IMR-90 (cell line): ENCODE measurements at regions not wholly inside any gene's neighbourhood (a gene's known extent, or its start where the extent isn't known, plus 50 kb on each side); places are given as distances from the start of the nearest gene placed in this dataset.

Source experiments
- ATAC-seq: fragments of 200-7000 bp; cut with Tn5 transposase; 2 replicates; pipeline ENCODE4 v1.9.1; 2020; ENCODE audit warnings: low read depth, mild to moderate bottlenecking, moderate library complexity
- BruUV-seq: library from RNA; stranded (reverse); fragments of 400-500 nt; replicated peaks from 2 replicates; lab custom pipeline; 2021; lab: Mats Ljungman, UMichigan
- CTCF ChIA-PET: fragments of 300-600 bp; formaldehyde crosslinking; extraction: SDS; loops from one replicate; lab custom pipeline; 2021; ENCODE audit warnings: antibody characterized with exemption; lab: Yijun Ruan, JAX
- POLR2A ChIA-PET: fragments of 300-600 bp; sonication (Branson Sonifier 250); formaldehyde crosslinking; loops from one replicate; lab custom pipeline; 2022; ENCODE audit warnings: antibody characterized with exemption; ENCODE audit not compliant: unreplicated experiment; lab: Charles Lee
- DNase-seq: peaks from one replicate; pipeline ENCODE4 v3.0.0; 2013
- H2AFZ ChIP-seq: replicated peaks from 2 replicates; pipeline ENCODE3; 2013; ENCODE audit warnings: low read length, mild to moderate bottlenecking; ENCODE audit not compliant: poor library complexity
- H2AK5ac ChIP-seq: 2 replicates; pipeline ENCODE4 v1.6.1; 2013; ENCODE audit warnings: low read depth, low read length, inconsistent platforms
- H2AK9ac ChIP-seq: replicated peaks from 2 replicates; pipeline ENCODE3; 2013; ENCODE audit warnings: mild to moderate bottlenecking, low read depth, low read length, moderate library complexity; ENCODE audit not compliant: poor library complexity
- H2BK120ac ChIP-seq: 2 replicates; pipeline ENCODE4 v1.6.1; 2013; ENCODE audit warnings: low read depth, low read length, inconsistent platforms
- H2BK15ac ChIP-seq: 3 replicates; pipeline ENCODE4 v1.6.1; 2013; ENCODE audit warnings: low read depth, low read length, inconsistent platforms
- H2BK20ac ChIP-seq: 2 replicates; pipeline ENCODE4 v1.6.1; 2013; ENCODE audit warnings: low read depth, mild to moderate bottlenecking, inconsistent platforms, low read length, moderate library complexity
- H2BK5ac ChIP-seq: 2 replicates; pipeline ENCODE4 v1.6.1; 2013; ENCODE audit warnings: mild to moderate bottlenecking, low read depth, low read length, inconsistent platforms; ENCODE audit not compliant: poor library complexity, severe bottlenecking
- H3K14ac ChIP-seq: replicated peaks from 2 replicates; pipeline ENCODE4 v1.6.1; 2013; ENCODE audit warnings: low read depth, low read length, inconsistent platforms
- H3K18ac ChIP-seq: 2 replicates; pipeline ENCODE4 v1.6.1; 2013; ENCODE audit warnings: low read depth, low read length, control low read depth
- H3K23ac ChIP-seq: 2 replicates; pipeline ENCODE4 v1.6.1; 2013; ENCODE audit warnings: low read depth, low read length, inconsistent platforms
- H3K27ac ChIP-seq: 2 replicates; pipeline ENCODE4 v1.5.1; 2013; ENCODE audit warnings: mild to moderate bottlenecking, control low read depth, low read length; ENCODE audit not compliant: insufficient read depth
- H3K27me3 ChIP-seq: 2 replicates; pipeline ENCODE4 v1.6.1; 2013; ENCODE audit warnings: low read length; ENCODE audit not compliant: control insufficient read depth, insufficient read depth
- H3K36me3 ChIP-seq: 2 replicates; pipeline ENCODE4 v1.6.1; 2013; ENCODE audit warnings: low read length, mixed read lengths; ENCODE audit not compliant: control insufficient read depth, insufficient read depth
- H3K4ac ChIP-seq: 2 replicates; pipeline ENCODE4 v1.6.1; 2013; ENCODE audit warnings: low read depth, low read length, inconsistent platforms
- H3K4me1 ChIP-seq: 2 replicates; pipeline ENCODE4 v1.6.1; 2013; ENCODE audit warnings: low read length, mixed read lengths; ENCODE audit not compliant: control insufficient read depth, insufficient read depth
- H3K4me2 ChIP-seq: 2 replicates; pipeline ENCODE4 v1.6.1; 2013; ENCODE audit warnings: low read depth, mild to moderate bottlenecking, control low read depth, low read length, moderate library complexity
- H3K4me3 ChIP-seq: 2 replicates; pipeline ENCODE4 v1.5.1; 2013; ENCODE audit warnings: low read depth, mild to moderate bottlenecking, control low read depth, low read length, moderate library complexity; ENCODE audit not compliant: insufficient read depth
- H3K56ac ChIP-seq: 2 replicates; pipeline ENCODE4 v1.6.1; 2013; ENCODE audit warnings: low read length, inconsistent platforms; ENCODE audit not compliant: insufficient read depth; ENCODE audit errors: extremely low read depth
- H3K79me1 ChIP-seq, 2 experiments: 2 replicates each; pipeline ENCODE4 v1.6.1; 2013; ENCODE audit warnings: low read length in 2 of 2, inconsistent platforms in 1 of 2, low read depth in 1 of 2
- H3K9ac ChIP-seq: 2 replicates; pipeline ENCODE4 v1.6.1; 2013; ENCODE audit warnings: low read depth, low read length, control low read depth
- H3K9me1 ChIP-seq: 2 replicates; pipeline ENCODE4 v1.6.1; 2013; ENCODE audit warnings: low read length, inconsistent platforms; ENCODE audit not compliant: insufficient read depth
- H3K9me3 ChIP-seq: 2 replicates; pipeline ENCODE4 v1.6.1; 2013; ENCODE audit warnings: low read length; ENCODE audit not compliant: control insufficient read depth, insufficient read depth
- H4K20me1 ChIP-seq: 2 replicates; pipeline ENCODE4 v1.6.1; 2013; ENCODE audit warnings: low read length, inconsistent platforms; ENCODE audit not compliant: insufficient read depth
- H4K5ac ChIP-seq: 2 replicates; pipeline ENCODE4 v1.6.1; 2013; ENCODE audit warnings: mild to moderate bottlenecking, low read depth, low read length, control low read depth
- H4K8ac ChIP-seq, 2 experiments: 2 replicates each; pipeline ENCODE4 v1.6.1; 2013; ENCODE audit warnings: low read depth in 2 of 2, low read length in 2 of 2, control low read depth in 1 of 2, inconsistent platforms in 1 of 2
- H4K91ac ChIP-seq: 2 replicates; pipeline ENCODE4 v1.6.1; 2013; ENCODE audit warnings: low read depth, low read length, inconsistent platforms; ENCODE audit not compliant: insufficient read depth
- BHLHE40 ChIP-seq: fragments of 150-350 bp; IDR thresholded peaks from 2 replicates; pipeline ENCODE4 v1.6.1; 2016; ENCODE audit warnings: mild to moderate bottlenecking, low read depth, low read length
- CEBPB ChIP-seq: IDR thresholded peaks from 2 replicates; pipeline ENCODE4 v1.6.1; 2012; ENCODE audit warnings: low read depth, low read length, improper control_type of control experiment
- CHD1 ChIP-seq: IDR thresholded peaks from 2 replicates; pipeline ENCODE4 v1.6.1; 2012; ENCODE audit warnings: low read depth, low read length, improper control_type of control experiment
- CTCF ChIP-seq: conservative IDR thresholded peaks from 2 replicates; pipeline ENCODE4 v1.5.1; 2012; ENCODE audit warnings: mild to moderate bottlenecking, low read depth, low read length, improper control_type of control experiment
- ELK1 ChIP-seq: fragments of 150-350 bp; IDR thresholded peaks from 2 replicates; pipeline ENCODE4 v1.6.1; 2016; ENCODE audit warnings: low read depth, mild to moderate bottlenecking, low read length, moderate library complexity, borderline replicate concordance
- FOS ChIP-seq: fragments of 150-350 bp; IDR thresholded peaks from 2 replicates; pipeline ENCODE4 v1.6.1; 2016; ENCODE audit warnings: low read depth, low read length
- MAFK ChIP-seq: IDR thresholded peaks from 2 replicates; pipeline ENCODE4 v1.6.1; 2012; ENCODE audit warnings: low read depth, low read length, improper control_type of control experiment
- MAZ ChIP-seq: IDR thresholded peaks from 2 replicates; pipeline ENCODE4 v1.6.1; 2012; ENCODE audit warnings: low read depth, mild to moderate bottlenecking, low read length, improper control_type of control experiment, moderate library complexity, borderline replicate concordance
- MXI1 ChIP-seq: IDR thresholded peaks from 2 replicates; pipeline ENCODE4 v1.6.1; 2012; ENCODE audit warnings: low read depth, mild to moderate bottlenecking, low read length, moderate library complexity, borderline replicate concordance
- NFE2L2 ChIP-seq: fragments of 150-350 bp; IDR thresholded peaks from 2 replicates; pipeline ENCODE4 v1.6.1; 2016; ENCODE audit warnings: low read depth, mild to moderate bottlenecking, low read length
- POLR2A ChIP-seq: IDR thresholded peaks from 2 replicates; pipeline ENCODE4 v1.6.1; 2012; ENCODE audit warnings: mild to moderate bottlenecking, low read depth, low read length
- RAD21 ChIP-seq: IDR thresholded peaks from 2 replicates; pipeline ENCODE4 v1.6.1; 2012; ENCODE audit warnings: low read length, improper control_type of control experiment
- RCOR1 ChIP-seq: IDR thresholded peaks from 2 replicates; pipeline ENCODE4 v1.6.1; 2012; ENCODE audit warnings: mild to moderate bottlenecking, low read length, improper control_type of control experiment; ENCODE audit not compliant: insufficient replicate concordance
- RFX5 ChIP-seq: IDR thresholded peaks from 2 replicates; pipeline ENCODE4 v1.8.0; 2012; ENCODE audit warnings: low read depth, mild to moderate bottlenecking, low read length, moderate library complexity
- SMC3 ChIP-seq: fragments of 150-350 bp; IDR thresholded peaks from 2 replicates; pipeline ENCODE4 v1.6.1; 2016; ENCODE audit warnings: low read depth, mild to moderate bottlenecking, antibody characterized with exemption, low read length, moderate library complexity
- USF2 ChIP-seq: fragments of 150-350 bp; IDR thresholded peaks from 2 replicates; pipeline ENCODE4 v1.6.1; 2017; ENCODE audit warnings: mild to moderate bottlenecking, antibody characterized with exemption, low read length, low read depth
- WGBS, 2 experiments: methylation state at CpG; one replicate each; pipeline versions ENCODE4 v1.1.5 to v1.1.7; 2013; ENCODE audit warnings: missing lambda C conversion rate in 2 of 2; ENCODE audit not compliant: insufficient read length in 1 of 2; ENCODE audit errors: extremely low coverage in 2 of 2; 5-methylcytosine and 5-hydroxymethylcytosine counted together
- dilution Hi-C: fragments of 300-500 bp; cut with HindIII; formaldehyde crosslinking; loops from one replicate; pipeline ENCODE4 v1.14.3; 2018; ENCODE audit warnings: low sequenced_read_pairs; ENCODE audit not compliant: unreplicated experiment
- in situ Hi-C: fragments of 300-500 bp; cut with MboI; formaldehyde crosslinking; loops from 3 replicates; pipeline ENCODE4 v1.14.3; 2019; ENCODE audit warnings: low sequenced_read_pairs, inconsistent platforms, mixed read lengths
- intact Hi-C: fragments of 100-400 bp; cut with micrococcal nuclease; formaldehyde crosslinking; loops from 2 replicates; pipeline ENCODE4 v1.10.0; 2022

GRCh38 chr15:79161837-79162508 is 71.4 kb upstream of the RASGRF1 start:
- Histone ChIP-seq H3K9me1 (no peaks in the 10 kb centered on the region), H3K79me1 (no peaks in the 10 kb centered on the region), H3K4ac (no peak overlapping the region), H3K9ac (no peak overlapping the region), H4K91ac (no peak overlapping the region), H3K23ac (no peak overlapping the region), H3K18ac (no peak overlapping the region), H2AK5ac (no peak overlapping the region), H3K4me3 (no peak overlapping the region), H3K9me3 (no peaks in the 10 kb centered on the region), H3K4me1 (no peaks in the 10 kb centered on the region), H3K56ac (no peak overlapping the region), H3K27me3 (peaks cover 8% of the 10 kb centered on the region), H2BK15ac (no peak overlapping the region), H4K20me1 (no peaks in the 10 kb centered on the region), H3K14ac (no peak overlapping the region), H2AK9ac (no peak overlapping the region), H2BK20ac (no peak overlapping the region), H2BK120ac (no peak overlapping the region), H3K4me2 (no peak overlapping the region), H2AFZ (no peak overlapping the region), H3K27ac (no peak overlapping the region), H2BK5ac (no peak overlapping the region), H4K8ac (no peak overlapping the region), H4K5ac (no peak overlapping the region), H3K36me3 (no peaks in the 10 kb centered on the region)
- TF ChIP-seq CHD1 (no peak), BHLHE40 (no peak), RCOR1 (no peak), CEBPB (no peak), USF2 (no peak), MXI1 (no peak), RAD21 (no peak), ELK1 (no peak), MAFK (no peak), RFX5 (no peak), CTCF (no peak), POLR2A (no peak), SMC3 (no peak), FOS (no peak), MAZ (no peak), NFE2L2 (no peak)
- no TSS peak for BruUV-seq
- ATAC-seq (no peak), DNase-seq (no peak)
- CTCF ChIA-PET = no interaction called here
- intact Hi-C loops = no loop called here
- 0% methylated on average over 1 of the region's 1 CpG; no CpG with 5 or more reads in 1 of the 2 experiments for WGBS, 2 experiments
- POLR2A ChIA-PET = no interaction called here
- dilution Hi-C loops = no loop called here
- in situ Hi-C loops = no loop called here
